GM18520 (cell line): ENCODE measurements at regions not wholly inside any gene's neighbourhood (a gene's known extent, or its start where the extent isn't known, plus 50 kb on each side); places are given as distances from the start of the nearest gene placed in this dataset.
A peak's percentile ranks its signal among the peaks of the same experiment; 100 is the strongest.

Experiments used
- ATAC-seq: cut with Tn5 transposase; IDR thresholded peaks from one replicate; pipeline ENCODE4 v1.9.1; 2021; ENCODE audit not compliant: unreplicated experiment

- no peak for ATAC-seq
Measured at GRCh38 chr6:159100395-159101182, 55.8 kb upstream of the TAGAP start.

- ATAC-seq: no peak
Measured at GRCh38 chr6:159099961-159100360, 55.2 kb upstream of the TAGAP start.

- no peak for ATAC-seq
Measured at GRCh38 chr6:159099276-159099675, 54.5 kb upstream of the TAGAP start.

GRCh38 chr6:159098636-159099106, 53.9 kb upstream of the TAGAP start:
- ATAC-seq: peak; percentile 50

- ATAC-seq: no peak
Measured at GRCh38 chr6:159097256-159097655, 52.5 kb upstream of the TAGAP start.

- no peak for ATAC-seq
Measured at GRCh38 chr6:159095616-159096015, 50.8 kb upstream of the TAGAP start.

GRCh38 chr6:159094444-159095252, 49.9 kb upstream of the TAGAP start:
- no peak for ATAC-seq
